ENCODE measurements at regions not wholly inside any gene's neighbourhood (a gene's known extent, or its start where the extent isn't known, plus 50 kb on each side); places are given as distances from the start of the nearest gene placed in this dataset.

DNA sequence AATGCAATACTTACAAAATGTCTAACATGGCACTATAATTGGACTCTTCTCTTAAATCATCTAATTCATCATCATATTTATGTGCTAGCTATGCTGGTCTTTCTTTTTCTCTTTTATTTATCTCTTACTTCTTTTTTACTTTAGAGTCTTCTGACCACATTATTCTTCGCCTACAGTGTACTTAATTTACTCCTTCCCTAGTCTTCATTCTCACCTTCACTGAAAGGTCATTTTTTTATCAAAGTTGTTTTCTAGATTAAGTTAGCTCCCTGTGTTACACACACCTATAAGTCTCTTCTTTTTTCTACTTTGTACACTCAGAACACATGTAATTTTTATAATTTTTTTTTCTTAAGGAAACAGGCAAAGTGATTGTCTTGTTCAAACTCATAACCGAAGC is 1351.2 kb downstream of the FSCB start:
- TF ChIP-seq POLR2AphosphoS5 (IDR thresholded peaks at IDR 0.05; ENCODE audit: insufficient read depth in 1 of 2, low read depth in 1 of 2) (no peak), POLR2A (IDR thresholded peaks at IDR 0.05) (no peak)
